Gastrocnemius medialis (tissue), 4 donors: ENCODE measurements at regions not wholly inside any gene's neighbourhood (a gene's known extent, or its start where the extent isn't known, plus 50 kb on each side); places are given as distances from the start of the nearest gene placed in this dataset.

ENCODE experiments used
- POLR2A ChIP-seq, 2 donors: fragments of 450-650 bp; IDR thresholded peaks; one replicate each; pipeline ENCODE4 v1.6.1; 2017; ENCODE audit warnings: antibody characterized with exemption in 2 of 2, mild to moderate bottlenecking in 2 of 2, moderate library complexity in 2 of 2
- TF ChIP-seq, protein P1 (sequence below), 5 experiments: fragments of 450-650 bp in 3 of 5; fragments of 200-600 bp in 2 of 5; sonication (generic) in 2 of 5; IDR thresholded peaks in 4 of 5; conservative IDR thresholded peaks in 1 of 5; 1 replicate in 4 of 5; 2 replicates in 1 of 5; pipeline ENCODE4 v1.5.1; 2016 to 2019; ENCODE audit warnings: antibody characterized with exemption in 5 of 5, mild to moderate bottlenecking in 3 of 5, moderate library complexity in 3 of 5

DNA sequence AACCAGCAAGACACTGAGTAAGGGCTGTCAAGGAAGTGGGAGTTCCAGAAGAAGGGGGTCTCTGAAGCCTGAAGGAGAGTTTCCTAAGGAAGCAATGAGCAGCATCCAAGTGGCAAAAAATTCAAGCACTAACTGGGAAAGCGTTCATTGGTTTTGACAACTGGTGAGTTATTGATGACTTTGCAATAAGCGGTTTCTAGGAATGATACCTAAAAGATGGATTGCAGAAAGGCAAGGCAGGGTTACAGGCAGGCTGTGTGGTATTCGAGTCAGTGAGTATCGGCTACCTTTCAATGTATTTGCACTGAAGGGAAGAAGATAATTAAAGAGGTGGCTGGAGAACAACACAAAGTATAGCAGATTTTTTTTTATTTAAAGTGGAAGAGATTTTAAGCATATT, 59.3 kb upstream of the NCAM1 start:
- TF ChIP-seq, protein P1, sequence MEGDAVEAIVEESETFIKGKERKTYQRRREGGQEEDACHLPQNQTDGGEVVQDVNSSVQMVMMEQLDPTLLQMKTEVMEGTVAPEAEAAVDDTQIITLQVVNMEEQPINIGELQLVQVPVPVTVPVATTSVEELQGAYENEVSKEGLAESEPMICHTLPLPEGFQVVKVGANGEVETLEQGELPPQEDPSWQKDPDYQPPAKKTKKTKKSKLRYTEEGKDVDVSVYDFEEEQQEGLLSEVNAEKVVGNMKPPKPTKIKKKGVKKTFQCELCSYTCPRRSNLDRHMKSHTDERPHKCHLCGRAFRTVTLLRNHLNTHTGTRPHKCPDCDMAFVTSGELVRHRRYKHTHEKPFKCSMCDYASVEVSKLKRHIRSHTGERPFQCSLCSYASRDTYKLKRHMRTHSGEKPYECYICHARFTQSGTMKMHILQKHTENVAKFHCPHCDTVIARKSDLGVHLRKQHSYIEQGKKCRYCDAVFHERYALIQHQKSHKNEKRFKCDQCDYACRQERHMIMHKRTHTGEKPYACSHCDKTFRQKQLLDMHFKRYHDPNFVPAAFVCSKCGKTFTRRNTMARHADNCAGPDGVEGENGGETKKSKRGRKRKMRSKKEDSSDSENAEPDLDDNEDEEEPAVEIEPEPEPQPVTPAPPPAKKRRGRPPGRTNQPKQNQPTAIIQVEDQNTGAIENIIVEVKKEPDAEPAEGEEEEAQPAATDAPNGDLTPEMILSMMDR (IDR thresholded peaks at IDR 0.05 in 4 of 5, conservative IDR thresholded peaks at IDR 0.05 in 1 of 5): no peak
- TF ChIP-seq POLR2A (IDR thresholded peaks at IDR 0.05): no peak
